ENCODE measurements at regions not wholly inside any gene's neighbourhood (a gene's known extent, or its start where the extent isn't known, plus 50 kb on each side); places are given as distances from the start of the nearest gene placed in this dataset.

DNA sequence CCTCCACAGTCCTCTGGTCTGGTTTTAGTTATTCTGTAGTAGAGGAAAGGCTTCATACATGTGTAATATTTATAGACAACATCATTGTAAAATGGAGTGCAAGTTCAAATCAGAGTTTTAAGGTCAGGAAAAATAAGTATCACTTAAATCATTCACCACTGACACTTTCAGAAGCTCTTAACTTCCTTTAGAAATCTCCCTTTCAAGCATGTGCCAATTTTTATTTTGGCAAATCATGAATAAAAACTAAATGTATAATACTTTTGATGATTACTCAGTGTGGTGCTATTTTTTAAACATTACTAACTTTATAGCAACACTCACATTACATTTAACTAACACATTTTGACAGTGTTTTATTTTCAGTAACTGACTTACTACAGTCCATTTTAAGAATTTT is 112.2 kb downstream of the OGFRL1 start:
- TF ChIP-seq EZH2phosphoT487 (IDR thresholded peaks at IDR 0.05; ENCODE audit: low read length): no peak
- TF ChIP-seq, protein P1, sequence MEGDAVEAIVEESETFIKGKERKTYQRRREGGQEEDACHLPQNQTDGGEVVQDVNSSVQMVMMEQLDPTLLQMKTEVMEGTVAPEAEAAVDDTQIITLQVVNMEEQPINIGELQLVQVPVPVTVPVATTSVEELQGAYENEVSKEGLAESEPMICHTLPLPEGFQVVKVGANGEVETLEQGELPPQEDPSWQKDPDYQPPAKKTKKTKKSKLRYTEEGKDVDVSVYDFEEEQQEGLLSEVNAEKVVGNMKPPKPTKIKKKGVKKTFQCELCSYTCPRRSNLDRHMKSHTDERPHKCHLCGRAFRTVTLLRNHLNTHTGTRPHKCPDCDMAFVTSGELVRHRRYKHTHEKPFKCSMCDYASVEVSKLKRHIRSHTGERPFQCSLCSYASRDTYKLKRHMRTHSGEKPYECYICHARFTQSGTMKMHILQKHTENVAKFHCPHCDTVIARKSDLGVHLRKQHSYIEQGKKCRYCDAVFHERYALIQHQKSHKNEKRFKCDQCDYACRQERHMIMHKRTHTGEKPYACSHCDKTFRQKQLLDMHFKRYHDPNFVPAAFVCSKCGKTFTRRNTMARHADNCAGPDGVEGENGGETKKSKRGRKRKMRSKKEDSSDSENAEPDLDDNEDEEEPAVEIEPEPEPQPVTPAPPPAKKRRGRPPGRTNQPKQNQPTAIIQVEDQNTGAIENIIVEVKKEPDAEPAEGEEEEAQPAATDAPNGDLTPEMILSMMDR (IDR thresholded peaks at IDR 0.05; ENCODE audit: low read length): no peak
- no peak for TF ChIP-seq EZH2 (optimal IDR thresholded peaks at IDR 0.05; ENCODE audit: low read depth, low read length)

Measured in MM.1S (cell line).